GM18858 (cell line): ENCODE measurements at regions not wholly inside any gene's neighbourhood (a gene's known extent, or its start where the extent isn't known, plus 50 kb on each side); places are given as distances from the start of the nearest gene placed in this dataset.
"Not testable (repeated sequence)": the region's sequence is repeated elsewhere in the genome, so short reads cannot be mapped to it uniquely, and the experiment has no call there.

Experiments used
- ATAC-seq: cut with Tn5 transposase; IDR thresholded peaks from one replicate; pipeline ENCODE4 v1.9.1; 2021; ENCODE audit not compliant: unreplicated experiment

- ATAC-seq = no peak
These were observed 679.6 kb downstream of the MAT2B start for GRCh38 chr5:164185000-164185399.

GRCh38 chr5:164186550-164186949, 681.1 kb downstream of the MAT2B start:
- ATAC-seq = no peak

GRCh38 chr5:164187785-164188184, 682.4 kb downstream of the MAT2B start:
- ATAC-seq = no peak

GRCh38 chr5:164188733-164189148, 683.3 kb downstream of the MAT2B start:
- no peak for ATAC-seq

- no peak for ATAC-seq
These were observed 685.8 kb downstream of the MAT2B start for GRCh38 chr5:164191240-164191639.

GRCh38 chr5:164202338-164202737, 696.9 kb downstream of the MAT2B start:
- ATAC-seq = no peak

GRCh38 chr5:164203581-164204225, 698.3 kb downstream of the MAT2B start:
- no peak for ATAC-seq

GRCh38 chr5:164204338-164204946, 699.0 kb downstream of the MAT2B start:
- no peak for ATAC-seq

- no peak for ATAC-seq
These were observed 700.8 kb downstream of the MAT2B start for GRCh38 chr5:164206196-164206595.

- ATAC-seq = no peak
These were observed 702.2 kb downstream of the MAT2B start for GRCh38 chr5:164207646-164208045.

- no peak for ATAC-seq
These were observed 705.1 kb downstream of the MAT2B start for GRCh38 chr5:164210491-164210890.

GRCh38 chr5:164214698-164215097, 709.3 kb downstream of the MAT2B start:
- ATAC-seq = no peak

- no peak for ATAC-seq
These were observed 712.0 kb downstream of the MAT2B start for GRCh38 chr5:164217464-164217863.

GRCh38 chr5:164220522-164220921, 715.1 kb downstream of the MAT2B start:
- ATAC-seq = no peak

GRCh38 chr5:164224236-164224635, 718.8 kb downstream of the MAT2B start:
- no peak for ATAC-seq

GRCh38 chr5:164224772-164225171, 719.4 kb downstream of the MAT2B start:
- no peak for ATAC-seq

- ATAC-seq = no peak
These were observed 724.9 kb downstream of the MAT2B start for GRCh38 chr5:164230341-164230740.

- ATAC-seq = no peak
These were observed 728.4 kb downstream of the MAT2B start for GRCh38 chr5:164233791-164234190.

- no peak for ATAC-seq
These were observed 728.9 kb downstream of the MAT2B start for GRCh38 chr5:164234321-164234720.

GRCh38 chr5:164235300-164235891, 730.0 kb downstream of the MAT2B start:
- ATAC-seq = no peak

GRCh38 chr5:164237486-164237885, 732.1 kb downstream of the MAT2B start:
- ATAC-seq = no peak

GRCh38 chr5:164251781-164252180, 746.4 kb downstream of the MAT2B start:
- ATAC-seq = not testable (repeated sequence)
